HG02642 (cell line): ENCODE measurements at regions not wholly inside any gene's neighbourhood (a gene's known extent, or its start where the extent isn't known, plus 50 kb on each side); places are given as distances from the start of the nearest gene placed in this dataset.

Experiments
- ATAC-seq: cut with Tn5 transposase; IDR thresholded peaks from one replicate; pipeline ENCODE4 v1.9.1; 2021; ENCODE audit warnings: mild to moderate bottlenecking; ENCODE audit not compliant: unreplicated experiment, poor library complexity

- ATAC-seq = no peak
Observed at GRCh38 chr6:170052991-170053821, 237.7 kb downstream of the DLL1 start.

- ATAC-seq = no peak
Observed at GRCh38 chr6:170051229-170052172, 239.4 kb downstream of the DLL1 start.

GRCh38 chr6:170050591-170051041 lies 240.3 kb downstream of the DLL1 start:
- no peak for ATAC-seq

GRCh38 chr6:170049641-170050561 lies 241.0 kb downstream of the DLL1 start:
- no peak for ATAC-seq

GRCh38 chr6:170048615-170049256 lies 242.1 kb downstream of the DLL1 start:
- no peak for ATAC-seq

- no peak for ATAC-seq
Observed at GRCh38 chr6:170047823-170048222, 243.1 kb downstream of the DLL1 start.

- no peak for ATAC-seq
Observed at GRCh38 chr6:170046791-170047626, 243.9 kb downstream of the DLL1 start.

GRCh38 chr6:170045981-170046667 lies 244.8 kb downstream of the DLL1 start:
- no peak for ATAC-seq

- no peak for ATAC-seq
Observed at GRCh38 chr6:170045563-170045960, 245.3 kb downstream of the DLL1 start.

- no peak for ATAC-seq
Observed at GRCh38 chr6:170044836-170045562, 245.9 kb downstream of the DLL1 start.

GRCh38 chr6:170043881-170044790 lies 246.7 kb downstream of the DLL1 start:
- no peak for ATAC-seq

- ATAC-seq = no peak
Observed at GRCh38 chr6:170043150-170043819, 247.6 kb downstream of the DLL1 start.

GRCh38 chr6:170042596-170043118 lies 248.2 kb downstream of the DLL1 start:
- ATAC-seq = no peak

- no peak for ATAC-seq
Observed at GRCh38 chr6:170042123-170042522, 248.8 kb downstream of the DLL1 start.

- ATAC-seq = no peak
Observed at GRCh38 chr6:170041526-170041925, 249.4 kb downstream of the DLL1 start.

- ATAC-seq = no peak
Observed at GRCh38 chr6:170040906-170041305, 250.0 kb downstream of the DLL1 start.
